ENCODE measurements at regions not wholly inside any gene's neighbourhood (a gene's known extent, or its start where the extent isn't known, plus 50 kb on each side); places are given as distances from the start of the nearest gene placed in this dataset.

DNA sequence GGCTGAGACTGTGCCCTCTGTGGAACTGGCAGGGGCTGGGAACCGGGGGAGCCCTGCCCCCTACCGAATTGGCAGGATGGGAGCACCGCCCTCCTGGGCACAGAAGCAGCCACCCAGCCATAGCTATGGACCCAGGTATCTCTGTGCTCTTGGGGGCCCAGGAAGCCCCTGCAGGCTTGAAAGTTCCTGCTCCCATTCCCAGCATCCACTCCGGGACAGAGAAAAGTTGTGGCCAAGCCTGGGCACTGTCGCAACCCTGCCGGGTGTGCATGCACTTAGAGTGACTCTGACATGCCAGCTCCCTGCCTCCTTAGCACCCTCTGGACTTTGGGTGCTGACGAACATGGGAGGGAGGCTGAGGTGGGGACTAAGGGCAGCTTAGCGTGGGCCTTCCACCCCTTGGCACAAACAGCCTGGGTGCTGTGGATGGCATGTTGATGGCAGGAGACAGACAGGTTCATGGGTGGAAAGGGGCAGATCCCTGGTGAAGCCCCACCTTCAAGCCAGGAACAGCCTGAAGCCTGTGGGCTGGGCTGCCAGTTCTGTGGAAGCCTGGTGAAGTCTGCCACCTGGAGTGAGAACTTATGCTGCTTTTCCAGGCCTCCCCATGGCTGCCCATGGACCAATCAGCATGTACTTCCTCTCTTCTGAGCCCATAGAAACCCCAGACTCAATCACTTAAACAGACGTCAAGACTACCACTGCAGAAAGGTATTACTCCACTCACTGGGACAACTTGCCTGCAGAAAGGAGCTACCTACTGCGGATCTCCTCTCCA lies 279.0 kb downstream of the ATXN7L3B start:
- in situ Hi-C loops (cut with HindIII; ENCODE audit: low pct_ligation_motif_present, low sequenced_read_pairs): no loop called here
- Histone ChIP-seq H3K27me3 (replicated peaks) (no peaks in the 10 kb centered on the region), H3K27ac (no peak overlapping the region), H3K36me3 (replicated peaks) (no peaks in the 10 kb centered on the region), H3K4me3 (ENCODE audit: low read depth, low read length) (no peak overlapping the region)
- DNase-seq: no peak
- peak; percentile 3 for TF ChIP-seq CTCF (IDR thresholded peaks at IDR 0.05; ENCODE audit: low read depth, low read length, missing control alignments)

DNA sequence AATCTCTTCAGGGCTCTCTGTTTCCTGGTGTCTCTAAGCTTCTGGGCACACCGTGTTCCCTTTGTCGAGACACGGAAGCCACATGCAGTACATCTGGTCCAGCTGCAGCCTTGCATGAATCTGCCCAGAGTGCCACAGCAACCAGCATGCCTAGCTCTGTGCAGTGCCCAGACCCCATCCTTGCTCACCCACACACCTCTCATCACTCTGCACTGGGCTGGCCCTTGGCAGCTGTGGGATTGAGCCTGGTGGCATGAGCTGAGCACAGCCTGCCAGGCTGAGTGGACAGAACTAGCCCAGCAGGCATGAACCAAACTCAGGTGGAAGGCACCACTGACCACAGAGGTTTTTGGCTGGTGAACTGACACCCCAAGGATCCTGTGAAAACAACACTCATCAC lies 279.9 kb downstream of the ATXN7L3B start:
- no peaks in the 10 kb centered on the region for H3K36me3 ChIP-seq (replicated peaks)
- in situ Hi-C loops (cut with HindIII; ENCODE audit: low pct_ligation_motif_present, low sequenced_read_pairs): no loop called here
- DNase-seq: no peak
- H3K4me3 ChIP-seq (ENCODE audit: low read depth, low read length): no peak overlapping the region
- H3K27me3 ChIP-seq (replicated peaks): no peaks in the 10 kb centered on the region
- H3K27ac ChIP-seq: no peak overlapping the region
- no peak for TF ChIP-seq CTCF (IDR thresholded peaks at IDR 0.05; ENCODE audit: low read depth, low read length, missing control alignments)

DNA sequence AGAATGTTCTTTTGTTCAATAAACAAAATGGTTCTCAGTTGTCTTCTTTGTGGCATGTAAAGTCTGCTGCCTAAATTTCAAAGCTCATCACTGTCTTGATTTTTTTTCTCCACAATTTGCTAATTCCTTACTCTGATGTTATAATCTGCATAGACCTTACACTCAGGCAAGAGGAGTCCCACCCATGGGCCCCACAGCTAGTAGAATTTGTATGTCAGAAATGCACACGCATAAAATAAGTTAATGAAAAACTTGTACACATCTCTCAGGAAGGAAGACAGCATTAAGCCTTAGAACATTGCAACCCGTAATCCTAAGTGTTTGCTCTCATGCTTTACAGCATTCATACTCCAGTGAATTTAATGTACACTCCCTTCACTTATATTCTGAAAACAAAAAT lies 280.8 kb downstream of the ATXN7L3B start:
- in situ Hi-C loops (cut with HindIII; ENCODE audit: low pct_ligation_motif_present, low sequenced_read_pairs): no loop called here

GRCh38 chr12:74820324-74820723 lies 282.7 kb downstream of the ATXN7L3B start:
- no peak overlapping the region for H3K27ac ChIP-seq
- H3K36me3 ChIP-seq (replicated peaks): no peaks in the 10 kb centered on the region
- DNase-seq: no peak
- H3K4me3 ChIP-seq (ENCODE audit: low read depth, low read length): no peak overlapping the region
- TF ChIP-seq CTCF (IDR thresholded peaks at IDR 0.05; ENCODE audit: low read depth, low read length, missing control alignments): no peak
- no peaks in the 10 kb centered on the region for H3K27me3 ChIP-seq (replicated peaks)
- in situ Hi-C loops (cut with HindIII; ENCODE audit: low pct_ligation_motif_present, low sequenced_read_pairs): no loop called here

More for the DNA sequence above, 280.8 kb downstream of the ATXN7L3B start:
- H3K36me3 ChIP-seq (replicated peaks): no peaks in the 10 kb centered on the region
- no peak overlapping the region for H3K27ac ChIP-seq
- no peak overlapping the region for H3K4me3 ChIP-seq (ENCODE audit: low read depth, low read length)
- no peak for TF ChIP-seq CTCF (IDR thresholded peaks at IDR 0.05; ENCODE audit: low read depth, low read length, missing control alignments)
- no peaks in the 10 kb centered on the region for H3K27me3 ChIP-seq (replicated peaks)
- DNase-seq: no peak

DNA sequence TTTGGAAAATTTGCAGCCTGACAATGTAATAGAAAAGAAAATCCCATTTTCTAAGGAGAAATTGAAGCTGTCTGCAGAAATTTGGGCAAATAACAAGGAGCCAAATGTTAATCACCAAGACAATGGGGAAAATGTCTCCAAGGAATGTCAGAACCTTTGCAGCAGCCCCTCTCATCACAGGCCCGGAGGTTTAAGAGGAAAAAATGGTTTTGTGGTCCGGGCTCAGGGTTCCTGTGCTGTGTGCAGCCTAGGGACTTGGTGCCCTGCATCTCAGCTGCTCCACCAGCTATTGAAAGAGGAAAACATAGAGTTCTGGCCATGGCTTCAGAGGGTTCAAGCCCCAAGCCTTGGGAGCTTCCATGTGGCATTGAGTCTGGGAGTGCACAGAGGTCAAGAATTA lies 298.9 kb downstream of the ATXN7L3B start:
- no peak for TF ChIP-seq CTCF (IDR thresholded peaks at IDR 0.05; ENCODE audit: low read depth, low read length, missing control alignments)
- H3K36me3 ChIP-seq (replicated peaks): no peaks in the 10 kb centered on the region
- in situ Hi-C loops (cut with HindIII; ENCODE audit: low pct_ligation_motif_present, low sequenced_read_pairs): no loop called here
- H3K27ac ChIP-seq: no peak overlapping the region
- H3K4me3 ChIP-seq (ENCODE audit: low read depth, low read length): no peak overlapping the region
- DNase-seq: no peak
- no peaks in the 10 kb centered on the region for H3K27me3 ChIP-seq (replicated peaks)

GRCh38 chr12:74846116-74846515 lies 308.5 kb downstream of the ATXN7L3B start:
- TF ChIP-seq CTCF (IDR thresholded peaks at IDR 0.05; ENCODE audit: low read depth, low read length, missing control alignments): no peak
- H3K4me3 ChIP-seq (ENCODE audit: low read depth, low read length): no peak overlapping the region
- H3K27ac ChIP-seq: no peak overlapping the region
- DNase-seq: no peak
- H3K36me3 ChIP-seq (replicated peaks): no peaks in the 10 kb centered on the region
- in situ Hi-C loops (cut with HindIII; ENCODE audit: low pct_ligation_motif_present, low sequenced_read_pairs): no loop called here
- no peaks in the 10 kb centered on the region for H3K27me3 ChIP-seq (replicated peaks)

Measured in brain microvascular endothelial cell (primary cell).